ENCODE measurements at regions not wholly inside any gene's neighbourhood (a gene's known extent, or its start where the extent isn't known, plus 50 kb on each side); places are given as distances from the start of the nearest gene placed in this dataset.
A peak's percentile ranks its signal among the peaks of the same experiment; 100 is the strongest.

DNA sequence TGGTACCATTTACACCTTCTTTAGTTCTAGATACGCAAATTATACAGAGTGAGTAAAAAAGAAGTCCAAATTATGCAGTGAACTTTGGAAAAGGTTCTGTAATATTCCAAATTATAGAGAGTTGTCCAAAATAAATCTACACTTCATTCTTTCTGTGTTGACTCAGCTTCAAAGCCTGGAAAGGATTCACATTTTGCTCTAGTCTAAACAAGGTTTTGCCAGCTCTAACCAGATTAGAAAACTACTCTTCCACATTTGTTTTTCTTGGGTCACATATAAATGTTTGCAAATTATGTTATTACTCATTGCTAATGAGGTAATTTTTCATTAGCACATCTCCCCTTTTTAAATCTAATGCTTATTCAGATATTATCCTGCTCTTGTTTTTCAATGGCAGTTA lies 1562.4 kb upstream of the SEL1L start:
- no peak overlapping the region for H3K18ac ChIP-seq (ENCODE audit: low read depth in 1 of 2, low read length in 2 of 2)
- WGBS, result no CpG with 5 or more reads among the region's 1 CpG

DNA sequence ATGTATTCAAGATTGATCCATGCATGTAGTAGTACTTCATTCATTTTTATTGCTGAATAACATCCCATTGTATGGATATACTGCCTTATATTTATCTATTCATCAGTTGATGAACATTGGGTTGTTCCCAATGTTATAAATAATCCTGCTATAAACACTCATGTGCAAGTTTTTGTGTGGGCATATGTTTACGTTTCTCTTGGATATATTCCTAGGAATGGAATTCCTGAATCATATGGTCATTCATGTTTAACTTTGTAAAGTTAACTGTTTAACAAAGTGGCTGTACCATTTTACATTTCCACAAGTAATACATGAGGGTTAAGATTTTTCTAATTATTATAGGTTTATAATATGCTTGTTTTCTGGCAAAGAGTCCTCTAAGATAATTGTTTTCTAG lies 1568.2 kb upstream of the SEL1L start:
- Histone ChIP-seq H3K18ac (ENCODE audit: low read depth in 1 of 2, low read length in 2 of 2) (no peak overlapping the region), H3K27me3 (ENCODE audit: control insufficient read depth in 1 of 2, insufficient read depth in 1 of 2, low read length in 2 of 2) (no peaks in the 10 kb centered on the region), H4K8ac (ENCODE audit: low read length) (no peak overlapping the region), H3K4me2 (ENCODE audit: low read length, poor library complexity, severe bottlenecking) (no peak overlapping the region), H2AK5ac (ENCODE audit: low read length, severe bottlenecking) (no peak overlapping the region), H3K14ac (ENCODE audit: low read length in 2 of 2) (no peak overlapping the region), H2BK120ac (ENCODE audit: low read depth, low read length) (no peak overlapping the region), H3K4me1 (ENCODE audit: control insufficient read depth, insufficient read depth, low read depth, low read length) (no peaks in the 10 kb centered on the region), H2BK15ac (ENCODE audit: low read depth, poor library complexity, severe bottlenecking) (no peak overlapping the region), H2BK12ac (ENCODE audit: low read length in 2 of 2) (no peak overlapping the region), H2BK5ac (ENCODE audit: low read depth, low read length, poor library complexity, severe bottlenecking) (no peak overlapping the region), H3K4me3 (ENCODE audit: insufficient read depth in 1 of 2, low read depth in 1 of 2, low read length in 2 of 2) (no peak overlapping the region), H3K9me3 (ENCODE audit: control insufficient read depth, low read length) (no peaks in the 10 kb centered on the region), H3K9ac (ENCODE audit: low read length) (no peak overlapping the region), H3K27ac (ENCODE audit: low read length, poor library complexity, severe bottlenecking) (no peak overlapping the region), H2AFZ (ENCODE audit: low read depth, low read length) (no peak overlapping the region), H3K23ac (ENCODE audit: low read length in 2 of 2) (no peak overlapping the region), H3K4ac (ENCODE audit: low read depth in 1 of 2, low read length in 2 of 2) (no peak overlapping the region), H3K36me3 (ENCODE audit: control insufficient read depth in 1 of 2, insufficient read depth in 2 of 2, low read depth in 1 of 2, low read length in 2 of 2) (no peaks in the 10 kb centered on the region), H4K91ac (ENCODE audit: low read length) (no peak overlapping the region), H3K79me1 (replicated peaks; ENCODE audit: low read length, poor library complexity, severe bottlenecking) (no peaks in the 10 kb centered on the region)
- WGBS, result no CpG with 5 or more reads among the region's 1 CpG
- no peak for DNase-seq

More for the DNA sequence above, 1562.4 kb upstream of the SEL1L start:
- Histone ChIP-seq H3K4me1 (ENCODE audit: control insufficient read depth, insufficient read depth, low read depth, low read length) (no peaks in the 10 kb centered on the region), H2BK15ac (ENCODE audit: low read depth, poor library complexity, severe bottlenecking) (no peak overlapping the region), H3K36me3 (ENCODE audit: control insufficient read depth in 1 of 2, insufficient read depth in 2 of 2, low read depth in 1 of 2, low read length in 2 of 2) (no peaks in the 10 kb centered on the region), H3K79me1 (replicated peaks; ENCODE audit: low read length, poor library complexity, severe bottlenecking) (no peaks in the 10 kb centered on the region), H3K4me3 (ENCODE audit: insufficient read depth in 1 of 2, low read depth in 1 of 2, low read length in 2 of 2) (no peak overlapping the region), H3K14ac (ENCODE audit: low read length in 2 of 2) (no peak overlapping the region), H3K27ac (ENCODE audit: low read length, poor library complexity, severe bottlenecking) (no peak overlapping the region), H3K4me2 (ENCODE audit: low read length, poor library complexity, severe bottlenecking) (no peak overlapping the region), H2AFZ (ENCODE audit: low read depth, low read length) (no peak overlapping the region), H2BK5ac (ENCODE audit: low read depth, low read length, poor library complexity, severe bottlenecking) (no peak overlapping the region), H4K91ac (ENCODE audit: low read length) (no peak overlapping the region), H3K9me3 (ENCODE audit: control insufficient read depth, low read length) (no peaks in the 10 kb centered on the region), H2BK12ac (ENCODE audit: low read length in 2 of 2) (no peak overlapping the region), H3K9ac (ENCODE audit: low read length) (peak overlapping the region; percentile 14), H2BK120ac (ENCODE audit: low read depth, low read length) (no peak overlapping the region), H3K27me3 (ENCODE audit: control insufficient read depth in 1 of 2, insufficient read depth in 1 of 2, low read length in 2 of 2) (no peaks in the 10 kb centered on the region), H3K4ac (ENCODE audit: low read depth in 1 of 2, low read length in 2 of 2) (no peak overlapping the region), H4K8ac (ENCODE audit: low read length) (no peak overlapping the region), H3K23ac (ENCODE audit: low read length in 2 of 2) (no peak overlapping the region), H2AK5ac (ENCODE audit: low read length, severe bottlenecking) (no peak overlapping the region)
- DNase-seq, result peak; percentile 1

DNA sequence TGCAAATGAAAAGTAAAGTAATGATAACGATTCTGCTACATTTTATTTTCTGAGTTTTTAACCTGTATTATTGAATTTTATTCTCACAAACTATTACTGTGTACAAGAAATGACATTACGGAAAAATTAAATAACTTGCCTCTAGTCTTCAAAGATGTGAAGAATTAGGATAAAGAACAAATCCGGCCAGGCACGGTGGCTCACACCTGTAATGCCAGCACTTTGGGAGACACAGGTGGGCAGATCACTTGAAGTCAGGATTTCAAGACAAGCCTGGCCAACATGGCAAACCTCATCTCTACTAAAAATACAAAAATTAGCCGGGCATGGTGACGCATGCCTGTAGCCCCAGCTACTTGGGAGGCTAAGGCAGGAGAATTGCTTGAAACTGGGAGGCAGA lies 1584.4 kb upstream of the SEL1L start:
- H3K27me3 ChIP-seq (ENCODE audit: control insufficient read depth in 1 of 2, insufficient read depth in 1 of 2, low read length in 2 of 2), result no peaks in the 10 kb centered on the region
- no peak for DNase-seq
- H3K4me2 ChIP-seq (ENCODE audit: low read length, poor library complexity, severe bottlenecking), result no peak overlapping the region
- no peak overlapping the region for H3K14ac ChIP-seq (ENCODE audit: low read length in 2 of 2)
- H4K8ac ChIP-seq (ENCODE audit: low read length), result no peak overlapping the region
- no peaks in the 10 kb centered on the region for H3K79me1 ChIP-seq (replicated peaks; ENCODE audit: low read length, poor library complexity, severe bottlenecking)
- H3K18ac ChIP-seq (ENCODE audit: low read depth in 1 of 2, low read length in 2 of 2), result no peak overlapping the region
- H3K4ac ChIP-seq (ENCODE audit: low read depth in 1 of 2, low read length in 2 of 2), result no peak overlapping the region
- no peaks in the 10 kb centered on the region for H3K4me1 ChIP-seq (ENCODE audit: control insufficient read depth, insufficient read depth, low read depth, low read length)
- H3K9me3 ChIP-seq (ENCODE audit: control insufficient read depth, low read length), result no peaks in the 10 kb centered on the region
- WGBS, result 96% methylated on average over 5 of the region's 6 CpGs
- no peak overlapping the region for H2AK5ac ChIP-seq (ENCODE audit: low read length, severe bottlenecking)
- H2BK120ac ChIP-seq (ENCODE audit: low read depth, low read length), result no peak overlapping the region
- no peaks in the 10 kb centered on the region for H3K36me3 ChIP-seq (ENCODE audit: control insufficient read depth in 1 of 2, insufficient read depth in 2 of 2, low read depth in 1 of 2, low read length in 2 of 2)
- H3K23ac ChIP-seq (ENCODE audit: low read length in 2 of 2), result no peak overlapping the region
- H3K27ac ChIP-seq (ENCODE audit: low read length, poor library complexity, severe bottlenecking), result no peak overlapping the region
- H4K91ac ChIP-seq (ENCODE audit: low read length), result no peak overlapping the region
- no peak overlapping the region for H2BK12ac ChIP-seq (ENCODE audit: low read length in 2 of 2)
- no peak overlapping the region for H3K4me3 ChIP-seq (ENCODE audit: insufficient read depth in 1 of 2, low read depth in 1 of 2, low read length in 2 of 2)
- no peak overlapping the region for H2BK5ac ChIP-seq (ENCODE audit: low read depth, low read length, poor library complexity, severe bottlenecking)
- no peak overlapping the region for H3K9ac ChIP-seq (ENCODE audit: low read length)
- H2AFZ ChIP-seq (ENCODE audit: low read depth, low read length), result no peak overlapping the region
- H2BK15ac ChIP-seq (ENCODE audit: low read depth, poor library complexity, severe bottlenecking), result no peak overlapping the region

DNA sequence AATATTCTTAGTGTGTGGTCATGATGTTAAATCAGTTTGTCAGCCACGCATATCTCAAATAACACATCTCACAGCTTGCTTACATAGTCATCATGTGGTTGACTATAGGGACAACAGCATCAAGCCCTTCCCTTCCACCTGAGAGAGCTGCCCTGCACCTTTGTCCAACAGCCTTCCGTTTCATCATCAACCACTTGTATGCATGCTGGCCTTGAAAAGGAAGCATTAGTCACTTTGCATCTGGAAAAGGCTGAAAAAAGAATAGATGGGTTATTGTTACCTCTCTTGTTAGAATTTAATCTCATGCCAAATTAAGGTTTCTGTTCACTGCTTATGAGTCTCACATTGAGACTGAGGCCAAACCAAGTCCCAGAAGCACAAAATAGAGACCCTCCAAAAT lies 1586.5 kb upstream of the SEL1L start:
- H2BK5ac ChIP-seq (ENCODE audit: low read depth, low read length, poor library complexity, severe bottlenecking), result no peak overlapping the region
- no peak for DNase-seq
- H3K27me3 ChIP-seq (ENCODE audit: control insufficient read depth in 1 of 2, insufficient read depth in 1 of 2, low read length in 2 of 2), result no peaks in the 10 kb centered on the region
- H3K14ac ChIP-seq (ENCODE audit: low read length in 2 of 2), result no peak overlapping the region
- H3K9ac ChIP-seq (ENCODE audit: low read length), result no peak overlapping the region
- H3K23ac ChIP-seq (ENCODE audit: low read length in 2 of 2), result no peak overlapping the region
- H2BK15ac ChIP-seq (ENCODE audit: low read depth, poor library complexity, severe bottlenecking), result no peak overlapping the region
- no peak overlapping the region for H4K91ac ChIP-seq (ENCODE audit: low read length)
- no peak overlapping the region for H3K18ac ChIP-seq (ENCODE audit: low read depth in 1 of 2, low read length in 2 of 2)
- H2AFZ ChIP-seq (ENCODE audit: low read depth, low read length), result no peak overlapping the region
- no peaks in the 10 kb centered on the region for H3K4me1 ChIP-seq (ENCODE audit: control insufficient read depth, insufficient read depth, low read depth, low read length)
- no peak overlapping the region for H2BK12ac ChIP-seq (ENCODE audit: low read length in 2 of 2)
- no peak overlapping the region for H4K8ac ChIP-seq (ENCODE audit: low read length)
- H3K4ac ChIP-seq (ENCODE audit: low read depth in 1 of 2, low read length in 2 of 2), result no peak overlapping the region
- no peaks in the 10 kb centered on the region for H3K9me3 ChIP-seq (ENCODE audit: control insufficient read depth, low read length)
- H3K4me3 ChIP-seq (ENCODE audit: insufficient read depth in 1 of 2, low read depth in 1 of 2, low read length in 2 of 2), result no peak overlapping the region
- no peak overlapping the region for H2AK5ac ChIP-seq (ENCODE audit: low read length, severe bottlenecking)
- WGBS, result 100% methylated on average over 1 of the region's 2 CpGs
- H2BK120ac ChIP-seq (ENCODE audit: low read depth, low read length), result no peak overlapping the region
- H3K36me3 ChIP-seq (ENCODE audit: control insufficient read depth in 1 of 2, insufficient read depth in 2 of 2, low read depth in 1 of 2, low read length in 2 of 2), result no peaks in the 10 kb centered on the region
- no peak overlapping the region for H3K4me2 ChIP-seq (ENCODE audit: low read length, poor library complexity, severe bottlenecking)
- H3K27ac ChIP-seq (ENCODE audit: low read length, poor library complexity, severe bottlenecking), result no peak overlapping the region
- H3K79me1 ChIP-seq (replicated peaks; ENCODE audit: low read length, poor library complexity, severe bottlenecking), result no peaks in the 10 kb centered on the region
